HAP-1 (cell line): ENCODE measurements at regions not wholly inside any gene's neighbourhood (a gene's known extent, or its start where the extent isn't known, plus 50 kb on each side); places are given as distances from the start of the nearest gene placed in this dataset.

Experiments
- DNase-seq, 2 experiments: peaks; one replicate each; pipeline ENCODE4 v3.0.0-alpha.2; 2016 to 2020; ENCODE audit warnings: low spot score in 2 of 2
- H3K27me3 ChIP-seq: fragments of 250-450 bp; sonication (Bioruptor Pico); 2 replicates; pipeline ENCODE4 v1.5.1; 2020; ENCODE audit warnings: low read depth, mild to moderate bottlenecking, moderate library complexity
- H3K36me3 ChIP-seq: fragments of 250-450 bp; sonication (Bioruptor Pico); replicated peaks from 2 replicates; pipeline ENCODE4 v1.5.1; 2020; ENCODE audit warnings: mild to moderate bottlenecking
- H3K4me1 ChIP-seq: fragments of 250-450 bp; sonication (Bioruptor Pico); 2 replicates; pipeline ENCODE4 v1.5.1; 2020; ENCODE audit warnings: mild to moderate bottlenecking
- H3K4me3 ChIP-seq: fragments of 250-450 bp; sonication (Bioruptor Pico); 2 replicates; pipeline ENCODE4 v1.5.1; 2020; ENCODE audit warnings: mild to moderate bottlenecking, moderate library complexity
- H3K9me3 ChIP-seq: fragments of 250-450 bp; sonication (Bioruptor Pico); 2 replicates; pipeline ENCODE4 v1.5.1; 2020; ENCODE audit warnings: mild to moderate bottlenecking, moderate library complexity
- in situ Hi-C: fragments of 300-500 bp; cut with MboI; formaldehyde crosslinking; loops from 3 replicates; pipeline ENCODE4 v1.14.3; 2020; ENCODE audit warnings: low sequenced_read_pairs, inconsistent platforms, mixed read lengths

- Histone ChIP-seq H3K9me3 (no peaks in the 10 kb centered on the region), H3K4me3 (no peak overlapping the region), H3K4me1 (no peaks in the 10 kb centered on the region), H3K27me3 (no peaks in the 10 kb centered on the region), H3K36me3 (no peaks in the 10 kb centered on the region)
- in situ Hi-C loops = no loop called here
- DNase-seq = no peak
Observed at GRCh38 chr16:9270424-9270823, 179.0 kb downstream of the HAPSTR1 start.

GRCh38 chr16:9270941-9271340 lies 179.5 kb downstream of the HAPSTR1 start:
- in situ Hi-C loops = no loop called here
- no peaks in the 10 kb centered on the region for H3K27me3 ChIP-seq
- no peaks in the 10 kb centered on the region for H3K36me3 ChIP-seq
- H3K4me1 ChIP-seq = no peaks in the 10 kb centered on the region
- H3K4me3 ChIP-seq = no peak overlapping the region
- DNase-seq = no peak
- no peaks in the 10 kb centered on the region for H3K9me3 ChIP-seq

GRCh38 chr16:9271841-9272240 lies 180.4 kb downstream of the HAPSTR1 start:
- H3K9me3 ChIP-seq = no peaks in the 10 kb centered on the region
- in situ Hi-C loops = no loop called here
- DNase-seq = no peak
- no peak overlapping the region for H3K4me3 ChIP-seq
- no peaks in the 10 kb centered on the region for H3K27me3 ChIP-seq
- no peaks in the 10 kb centered on the region for H3K36me3 ChIP-seq
- no peaks in the 10 kb centered on the region for H3K4me1 ChIP-seq

- DNase-seq = no peak
- Histone ChIP-seq H3K4me1 (no peaks in the 10 kb centered on the region), H3K36me3 (no peaks in the 10 kb centered on the region), H3K4me3 (no peak overlapping the region), H3K9me3 (no peaks in the 10 kb centered on the region), H3K27me3 (no peaks in the 10 kb centered on the region)
- in situ Hi-C loops = no loop called here
Observed at GRCh38 chr16:9275377-9275776, 183.9 kb downstream of the HAPSTR1 start.

GRCh38 chr16:9275816-9276354 lies 184.4 kb downstream of the HAPSTR1 start:
- in situ Hi-C loops = no loop called here
- H3K9me3 ChIP-seq = no peaks in the 10 kb centered on the region
- H3K27me3 ChIP-seq = no peaks in the 10 kb centered on the region
- no peaks in the 10 kb centered on the region for H3K36me3 ChIP-seq
- no peaks in the 10 kb centered on the region for H3K4me1 ChIP-seq
- H3K4me3 ChIP-seq = no peak overlapping the region
- no peak for DNase-seq

- Histone ChIP-seq H3K9me3 (no peaks in the 10 kb centered on the region), H3K36me3 (no peaks in the 10 kb centered on the region), H3K4me3 (no peak overlapping the region), H3K27me3 (no peaks in the 10 kb centered on the region), H3K4me1 (no peaks in the 10 kb centered on the region)
- in situ Hi-C loops = no loop called here
- no peak for DNase-seq
Observed at GRCh38 chr16:9279291-9280068, 188.0 kb downstream of the HAPSTR1 start.

- no peaks in the 10 kb centered on the region for H3K36me3 ChIP-seq
- in situ Hi-C loops = no loop called here
- DNase-seq = no peak
- H3K9me3 ChIP-seq = no peaks in the 10 kb centered on the region
- H3K27me3 ChIP-seq = no peaks in the 10 kb centered on the region
- H3K4me1 ChIP-seq = no peaks in the 10 kb centered on the region
- no peak overlapping the region for H3K4me3 ChIP-seq
Observed at GRCh38 chr16:9280069-9280466, 188.6 kb downstream of the HAPSTR1 start.

GRCh38 chr16:9286930-9287329 lies 195.5 kb downstream of the HAPSTR1 start:
- no peaks in the 10 kb centered on the region for H3K27me3 ChIP-seq
- no peaks in the 10 kb centered on the region for H3K36me3 ChIP-seq
- H3K4me3 ChIP-seq = no peak overlapping the region
- H3K4me1 ChIP-seq = no peaks in the 10 kb centered on the region
- H3K9me3 ChIP-seq = no peaks in the 10 kb centered on the region
- DNase-seq = no peak
- in situ Hi-C loops = no loop called here

GRCh38 chr16:9296271-9296590 lies 204.8 kb downstream of the HAPSTR1 start:
- in situ Hi-C loops = no loop called here
- Histone ChIP-seq H3K4me1 (no peaks in the 10 kb centered on the region), H3K9me3 (no peaks in the 10 kb centered on the region), H3K4me3 (no peak overlapping the region), H3K36me3 (no peaks in the 10 kb centered on the region), H3K27me3 (no peaks in the 10 kb centered on the region)
- DNase-seq = no peak

- Histone ChIP-seq H3K27me3 (no peaks in the 10 kb centered on the region), H3K4me1 (no peaks in the 10 kb centered on the region), H3K36me3 (no peaks in the 10 kb centered on the region), H3K9me3 (no peaks in the 10 kb centered on the region), H3K4me3 (no peak overlapping the region)
- DNase-seq = peak; percentile 3 to 50
- in situ Hi-C loops = no loop called here
Observed at GRCh38 chr16:9297437-9298113, 206.1 kb downstream of the HAPSTR1 start.

- DNase-seq = no peak
- in situ Hi-C loops = no loop called here
- Histone ChIP-seq H3K4me1 (no peaks in the 10 kb centered on the region), H3K4me3 (no peak overlapping the region), H3K27me3 (no peaks in the 10 kb centered on the region), H3K9me3 (no peaks in the 10 kb centered on the region), H3K36me3 (no peaks in the 10 kb centered on the region)
Observed at GRCh38 chr16:9300252-9300651, 208.8 kb downstream of the HAPSTR1 start.

GRCh38 chr16:9302072-9302471 lies 210.6 kb downstream of the HAPSTR1 start:
- Histone ChIP-seq H3K4me3 (no peak overlapping the region), H3K27me3 (no peaks in the 10 kb centered on the region), H3K9me3 (no peaks in the 10 kb centered on the region), H3K36me3 (no peaks in the 10 kb centered on the region), H3K4me1 (no peaks in the 10 kb centered on the region)
- in situ Hi-C loops = no loop called here
- DNase-seq = no peak

- H3K36me3 ChIP-seq = no peaks in the 10 kb centered on the region
- in situ Hi-C loops = no loop called here
- no peak overlapping the region for H3K4me3 ChIP-seq
- no peaks in the 10 kb centered on the region for H3K9me3 ChIP-seq
- H3K27me3 ChIP-seq = no peaks in the 10 kb centered on the region; the same call in 1 of the 2 replicates
- DNase-seq = no peak
- H3K4me1 ChIP-seq = no peaks in the 10 kb centered on the region
Observed at GRCh38 chr16:9306753-9307152, 215.3 kb downstream of the HAPSTR1 start.

GRCh38 chr16:9307446-9307845 lies 216.0 kb downstream of the HAPSTR1 start:
- Histone ChIP-seq H3K9me3 (no peaks in the 10 kb centered on the region), H3K4me3 (no peak overlapping the region), H3K4me1 (no peaks in the 10 kb centered on the region), H3K36me3 (no peaks in the 10 kb centered on the region), H3K27me3 (no peaks in the 10 kb centered on the region; the same call in 1 of the 2 replicates)
- no peak for DNase-seq
- in situ Hi-C loops = no loop called here
